Esophagus (tissue), 2 donors: ENCODE measurements at regions not wholly inside any gene's neighbourhood (a gene's known extent, or its start where the extent isn't known, plus 50 kb on each side); places are given as distances from the start of the nearest gene placed in this dataset.

Experiments
- H3K27ac ChIP-seq, 2 donors: one replicate each; pipeline ENCODE4 v1.5.1; 2013; ENCODE audit warnings: low read depth in 2 of 2, mild to moderate bottlenecking in 2 of 2, inconsistent platforms in 1 of 2, low read length in 1 of 2, moderate library complexity in 1 of 2
- H3K27me3 ChIP-seq, 2 donors: one replicate each; pipeline ENCODE4 v1.6.1; 2013; ENCODE audit warnings: low read length in 2 of 2, control low read depth in 1 of 2, mild to moderate bottlenecking in 1 of 2; ENCODE audit not compliant: insufficient read depth in 2 of 2, control insufficient read depth in 1 of 2
- H3K36me3 ChIP-seq, 2 donors: one replicate each; pipeline ENCODE4 v1.6.1; 2013; ENCODE audit warnings: low read length in 1 of 2; ENCODE audit not compliant: control insufficient read depth in 2 of 2, insufficient read depth in 2 of 2
- H3K4me1 ChIP-seq, 2 donors: one replicate each; pipeline ENCODE4 v1.6.1; 2013; ENCODE audit warnings: low read length in 1 of 2; ENCODE audit not compliant: control insufficient read depth in 2 of 2, insufficient read depth in 2 of 2
- H3K4me3 ChIP-seq, 2 donors: one replicate each; pipeline ENCODE4 v1.5.1; 2013; ENCODE audit warnings: low read length in 2 of 2, mild to moderate bottlenecking in 2 of 2, low read depth in 1 of 2, moderate library complexity in 1 of 2
- H3K9me3 ChIP-seq, 2 donors: one replicate each; pipeline ENCODE4 v1.6.1; 2013; ENCODE audit warnings: mild to moderate bottlenecking in 2 of 2, low read depth in 1 of 2, low read length in 1 of 2, moderate library complexity in 1 of 2; ENCODE audit not compliant: control insufficient read depth in 2 of 2, insufficient read depth in 1 of 2
- WGBS, 2 donors: extraction: QIAGEN DNeasy Blood & Tissue Kit; methylation state at CpG; one replicate each; pipeline ENCODE4 v1.1.7; 2013; 5-methylcytosine and 5-hydroxymethylcytosine counted together
- donor health status: healthy with polysubstance abuse.
- donor health status: Bipolar disorder and iron deficiency.

- Histone ChIP-seq H3K4me3 (no peak overlapping the region), H3K27me3 (no peaks in the 10 kb centered on the region), H3K4me1 (no peaks in the 10 kb centered on the region), H3K36me3 (no peaks in the 10 kb centered on the region), H3K27ac (no peak overlapping the region), H3K9me3 (no peaks in the 10 kb centered on the region)
- 40 to 54% methylated on average over 1 of the region's 1 CpG for WGBS, 2 donors
These were observed 1131.2 kb downstream of the FAM181B start for GRCh38 chr11:81602508-81602907.

DNA sequence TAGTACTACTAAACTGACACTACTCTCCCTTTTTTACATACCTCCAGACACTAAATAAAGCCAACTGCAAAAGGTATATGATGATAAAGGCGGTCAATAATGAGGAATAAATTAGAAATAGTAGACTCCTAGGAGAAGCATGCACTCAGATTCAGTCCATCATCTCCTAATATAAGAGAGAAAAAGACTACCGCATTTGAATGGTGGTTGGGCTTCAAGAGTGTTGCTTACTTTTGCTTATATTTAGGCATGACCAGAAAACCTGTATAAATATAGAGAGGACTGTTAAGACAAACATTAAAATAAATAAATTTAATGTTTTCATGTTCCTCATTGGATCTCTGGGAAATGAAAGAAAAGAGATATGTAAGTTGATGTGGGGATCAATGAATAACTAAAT lies 1137.0 kb downstream of the FAM181B start:
- no peak overlapping the region for H3K27ac ChIP-seq
- no peaks in the 10 kb centered on the region for H3K9me3 ChIP-seq
- 44 to 51% methylated on average over 2 of the region's 2 CpGs for WGBS, 2 donors
- no peaks in the 10 kb centered on the region for H3K4me1 ChIP-seq
- no peaks in the 10 kb centered on the region for H3K27me3 ChIP-seq
- no peaks in the 10 kb centered on the region for H3K36me3 ChIP-seq
- H3K4me3 ChIP-seq: no peak overlapping the region

DNA sequence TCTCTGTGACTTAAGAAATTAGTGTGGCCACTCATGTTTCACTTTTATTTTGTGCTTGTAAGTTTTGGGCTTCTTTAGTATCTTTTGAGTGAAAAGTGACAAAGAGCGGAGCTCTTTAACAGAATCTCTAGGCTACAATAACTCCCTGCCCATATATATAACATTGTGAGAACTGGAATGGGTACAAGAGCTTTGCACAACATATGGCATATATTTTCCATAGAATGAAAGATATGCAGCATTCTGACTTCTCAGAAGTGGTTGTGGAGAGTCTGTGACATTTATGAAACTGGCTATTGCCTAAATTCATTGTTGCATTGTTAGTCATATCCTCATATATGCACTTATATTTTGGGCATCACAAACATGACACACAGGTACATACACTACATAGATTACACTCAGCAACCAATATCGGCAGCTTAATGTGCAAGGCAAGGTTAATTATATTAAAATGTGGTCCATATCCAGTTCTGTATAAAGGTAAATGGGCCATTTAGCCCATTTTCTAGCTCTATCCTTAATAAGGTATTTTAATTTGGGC lies 1148.2 kb downstream of the FAM181B start:
- Histone ChIP-seq H3K9me3 (no peaks in the 10 kb centered on the region), H3K36me3 (no peaks in the 10 kb centered on the region), H3K27ac (no peak overlapping the region), H3K4me3 (no peak overlapping the region), H3K27me3 (no peaks in the 10 kb centered on the region), H3K4me1 (no peaks in the 10 kb centered on the region)
- 82 to 94% methylated on average over 2 of the region's 2 CpGs for WGBS, 2 donors

DNA sequence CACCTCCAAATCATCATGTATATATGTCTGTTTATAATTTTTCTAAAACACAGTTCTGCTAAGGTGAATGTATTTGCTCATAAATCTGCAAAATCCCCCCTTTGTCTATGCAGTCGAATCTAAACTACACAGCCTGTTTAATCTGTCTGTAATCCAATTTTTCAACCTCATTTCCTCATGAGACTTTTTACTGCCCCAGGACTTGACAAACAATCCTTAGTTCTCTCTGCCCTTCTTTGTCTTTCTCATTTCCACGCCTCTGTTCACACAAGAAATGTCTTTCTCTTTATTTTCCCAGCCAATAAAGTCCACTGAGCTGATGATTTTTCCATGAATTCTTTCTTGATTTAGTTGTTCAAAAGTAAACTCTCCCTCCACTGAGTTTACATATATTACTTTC lies 1154.3 kb downstream of the FAM181B start:
- Histone ChIP-seq H3K4me1 (no peaks in the 10 kb centered on the region), H3K27me3 (no peaks in the 10 kb centered on the region), H3K4me3 (no peak overlapping the region), H3K9me3 (no peaks in the 10 kb centered on the region), H3K36me3 (no peaks in the 10 kb centered on the region), H3K27ac (no peak overlapping the region)
- 23 to 28% methylated on average over 2 of the region's 2 CpGs for WGBS, 2 donors

- no peaks in the 10 kb centered on the region for H3K36me3 ChIP-seq
- no peak overlapping the region for H3K4me3 ChIP-seq
- no peaks in the 10 kb centered on the region for H3K9me3 ChIP-seq
- H3K4me1 ChIP-seq: no peaks in the 10 kb centered on the region
- no peak overlapping the region for H3K27ac ChIP-seq
- H3K27me3 ChIP-seq: no peaks in the 10 kb centered on the region
- WGBS, 2 donors: 64% methylated on average over 4 of the region's 4 CpGs
These were observed 1155.1 kb downstream of the FAM181B start for GRCh38 chr11:81578571-81578970.

DNA sequence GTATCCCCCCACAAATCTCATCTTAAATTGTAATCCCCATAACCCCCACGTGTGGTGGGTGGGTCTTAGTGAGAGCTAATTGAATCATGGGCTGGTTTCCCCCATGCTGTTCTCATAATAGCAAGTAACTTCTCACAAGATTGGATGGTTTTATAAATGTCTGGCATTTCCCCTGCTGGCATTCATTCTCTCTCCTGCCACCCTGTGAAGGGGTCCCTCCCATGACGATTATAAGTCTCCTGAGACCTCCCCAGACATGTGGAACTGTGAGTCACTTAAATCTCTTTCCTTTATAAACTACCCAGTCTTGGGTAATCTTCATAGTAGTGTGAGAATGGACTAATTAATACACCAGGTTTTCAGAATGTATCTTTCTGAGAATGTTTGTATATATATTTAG lies 1159.4 kb downstream of the FAM181B start:
- no peaks in the 10 kb centered on the region for H3K4me1 ChIP-seq
- no peak overlapping the region for H3K4me3 ChIP-seq
- H3K27me3 ChIP-seq: no peaks in the 10 kb centered on the region
- H3K27ac ChIP-seq: no peak overlapping the region
- no peaks in the 10 kb centered on the region for H3K36me3 ChIP-seq
- H3K9me3 ChIP-seq: no peaks in the 10 kb centered on the region
- WGBS, 2 donors: 26% methylated on average over 2 of the region's 2 CpGs

DNA sequence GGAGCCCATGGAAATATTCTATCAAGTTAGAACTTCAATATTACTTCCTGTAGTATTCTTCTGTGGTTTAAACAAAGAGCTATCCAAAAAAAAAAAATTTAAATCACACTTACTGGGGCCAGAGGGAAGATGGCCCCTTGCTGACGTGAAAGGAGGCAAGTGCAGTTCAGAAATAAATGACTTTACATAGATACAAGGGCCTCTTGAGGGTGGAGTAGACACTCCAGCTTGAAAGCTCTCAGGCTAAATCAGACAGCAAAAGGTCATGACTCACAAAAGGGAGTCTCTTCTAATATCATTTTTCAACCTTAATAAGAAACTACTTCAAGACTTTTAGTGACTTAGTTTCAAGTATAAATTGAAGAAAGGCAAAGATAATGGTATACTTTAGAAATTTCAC lies 1160.3 kb downstream of the FAM181B start:
- no peaks in the 10 kb centered on the region for H3K4me1 ChIP-seq
- no peak overlapping the region for H3K27ac ChIP-seq
- 49 to 63% methylated on average over 1 of the region's 1 CpG for WGBS, 2 donors
- no peaks in the 10 kb centered on the region for H3K36me3 ChIP-seq
- H3K9me3 ChIP-seq: no peaks in the 10 kb centered on the region
- H3K27me3 ChIP-seq: no peaks in the 10 kb centered on the region
- H3K4me3 ChIP-seq: no peak overlapping the region

DNA sequence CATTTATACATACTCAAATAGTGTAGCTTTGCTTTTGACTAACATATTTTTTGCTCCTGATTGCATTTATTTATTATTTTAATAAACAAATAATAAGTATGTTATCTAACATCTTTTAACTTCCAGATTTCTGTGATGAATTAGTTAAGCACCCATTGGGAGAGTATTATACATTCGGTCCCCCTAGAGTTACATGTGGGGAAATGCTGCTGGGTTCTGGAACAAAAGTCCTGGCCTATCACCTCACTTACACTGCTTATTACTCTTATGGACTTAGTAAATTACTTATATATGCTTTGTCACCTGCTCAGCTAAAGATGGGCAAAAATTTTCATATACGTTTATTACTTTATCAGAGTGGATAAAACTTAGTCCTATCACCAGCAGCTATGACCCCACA lies 1163.0 kb downstream of the FAM181B start:
- no peaks in the 10 kb centered on the region for H3K36me3 ChIP-seq
- 74 to 81% methylated on average over 2 of the region's 2 CpGs for WGBS, 2 donors
- H3K27me3 ChIP-seq: no peaks in the 10 kb centered on the region
- H3K4me3 ChIP-seq: no peak overlapping the region
- H3K27ac ChIP-seq: no peak overlapping the region
- H3K9me3 ChIP-seq: no peaks in the 10 kb centered on the region
- no peaks in the 10 kb centered on the region for H3K4me1 ChIP-seq

GRCh38 chr11:81569999-81570398 lies 1163.7 kb downstream of the FAM181B start:
- Histone ChIP-seq H3K27me3 (no peaks in the 10 kb centered on the region), H3K36me3 (no peaks in the 10 kb centered on the region), H3K9me3 (no peaks in the 10 kb centered on the region), H3K4me3 (no peak overlapping the region), H3K27ac (no peak overlapping the region), H3K4me1 (no peaks in the 10 kb centered on the region)
- WGBS, 2 donors: 19 to 38% methylated on average over 1 of the region's 1 CpG

GRCh38 chr11:81568918-81569317 lies 1164.7 kb downstream of the FAM181B start:
- Histone ChIP-seq H3K4me1 (no peaks in the 10 kb centered on the region), H3K27me3 (no peaks in the 10 kb centered on the region), H3K27ac (no peak overlapping the region), H3K4me3 (no peak overlapping the region), H3K36me3 (no peaks in the 10 kb centered on the region), H3K9me3 (no peaks in the 10 kb centered on the region)
